Large intestine (tissue), 3 donors: ENCODE measurements at regions not wholly inside any gene's neighbourhood (a gene's known extent, or its start where the extent isn't known, plus 50 kb on each side); places are given as distances from the start of the nearest gene placed in this dataset.

Experiments
- DNase-seq, 2 donors: peaks; one replicate each; pipeline versions ENCODE4 v3.0.0 to v3.0.0-alpha.2; 2013
- H3K27ac ChIP-seq: one replicate; pipeline ENCODE4 v1.5.1; 2013; ENCODE audit warnings: low read length
- H3K27me3 ChIP-seq: 2 replicates; pipeline ENCODE4 v1.6.1; 2013; ENCODE audit warnings: low read length; ENCODE audit not compliant: control insufficient read depth, insufficient read depth
- H3K36me3 ChIP-seq: 2 replicates; pipeline ENCODE4 v1.6.1; 2013; ENCODE audit warnings: low read length; ENCODE audit not compliant: control insufficient read depth, insufficient read depth
- H3K4me1 ChIP-seq: one replicate; pipeline ENCODE4 v1.6.1; 2013; ENCODE audit warnings: low read length; ENCODE audit not compliant: control insufficient read depth, insufficient read depth
- H3K4me3 ChIP-seq: one replicate; pipeline ENCODE4 v1.5.1; 2013; ENCODE audit warnings: low read length
- H3K9me3 ChIP-seq: one replicate; pipeline ENCODE4 v1.6.1; 2013; ENCODE audit warnings: mild to moderate bottlenecking, low read depth, low read length, moderate library complexity; ENCODE audit not compliant: control insufficient read depth
- WGBS: methylation state at CpG from one replicate; pipeline ENCODE4 v1.1.5; 2013; ENCODE audit warnings: low lambda C conversion rate; ENCODE audit not compliant: insufficient coverage; 5-methylcytosine and 5-hydroxymethylcytosine counted together

GRCh38 chr18:37684590-37684989 is 119.0 kb upstream of the CELF4 start:
- no peaks in the 10 kb centered on the region for H3K36me3 ChIP-seq
- H3K4me1 ChIP-seq: no peaks in the 10 kb centered on the region
- H3K4me3 ChIP-seq: no peak overlapping the region
- H3K27me3 ChIP-seq: no peaks in the 10 kb centered on the region
- H3K9me3 ChIP-seq: no peaks in the 10 kb centered on the region
- no CpG with 5 or more reads among the region's 3 CpGs for WGBS
- no peak for DNase-seq
- H3K27ac ChIP-seq: no peak overlapping the region

DNA sequence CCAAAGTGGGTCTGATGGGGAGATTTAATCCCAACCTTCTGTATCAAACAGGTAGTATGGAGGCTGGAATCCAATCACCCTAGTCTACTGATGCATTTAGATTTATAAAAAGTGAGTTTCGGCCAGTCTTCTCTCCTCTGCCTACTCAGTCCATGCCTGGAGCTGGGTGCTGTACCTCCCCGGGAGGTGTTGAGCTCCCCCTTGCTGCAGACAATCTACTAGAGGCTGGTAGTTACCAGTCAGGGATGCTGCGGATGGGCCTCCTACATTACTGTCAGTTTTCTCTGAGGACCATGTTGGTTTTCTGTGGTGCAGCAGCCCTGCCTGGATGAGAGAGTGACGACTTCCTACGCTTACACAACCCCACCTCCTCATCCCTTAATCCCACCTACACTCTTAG is 118.6 kb upstream of the CELF4 start:
- H3K4me3 ChIP-seq: no peak overlapping the region
- no peak overlapping the region for H3K27ac ChIP-seq
- H3K36me3 ChIP-seq: no peaks in the 10 kb centered on the region
- H3K4me1 ChIP-seq: no peaks in the 10 kb centered on the region
- H3K27me3 ChIP-seq: no peaks in the 10 kb centered on the region
- H3K9me3 ChIP-seq: no peaks in the 10 kb centered on the region
- no peak for DNase-seq
- no CpG with 5 or more reads among the region's 5 CpGs for WGBS

GRCh38 chr18:37680911-37681310 is 115.3 kb upstream of the CELF4 start:
- no peaks in the 10 kb centered on the region for H3K27me3 ChIP-seq
- DNase-seq: no peak
- H3K36me3 ChIP-seq: no peaks in the 10 kb centered on the region
- no peak overlapping the region for H3K4me3 ChIP-seq
- H3K4me1 ChIP-seq: no peaks in the 10 kb centered on the region
- H3K27ac ChIP-seq: no peak overlapping the region
- WGBS: 13% methylated on average over 2 of the region's 3 CpGs
- H3K9me3 ChIP-seq: no peaks in the 10 kb centered on the region

GRCh38 chr18:37676276-37676675 is 110.7 kb upstream of the CELF4 start:
- no peak overlapping the region for H3K4me3 ChIP-seq
- H3K27me3 ChIP-seq: no peaks in the 10 kb centered on the region
- no peaks in the 10 kb centered on the region for H3K9me3 ChIP-seq
- no peaks in the 10 kb centered on the region for H3K36me3 ChIP-seq
- H3K4me1 ChIP-seq: no peaks in the 10 kb centered on the region
- DNase-seq: no peak
- H3K27ac ChIP-seq: no peak overlapping the region
- WGBS: no CpG with 5 or more reads among the region's 1 CpG

DNA sequence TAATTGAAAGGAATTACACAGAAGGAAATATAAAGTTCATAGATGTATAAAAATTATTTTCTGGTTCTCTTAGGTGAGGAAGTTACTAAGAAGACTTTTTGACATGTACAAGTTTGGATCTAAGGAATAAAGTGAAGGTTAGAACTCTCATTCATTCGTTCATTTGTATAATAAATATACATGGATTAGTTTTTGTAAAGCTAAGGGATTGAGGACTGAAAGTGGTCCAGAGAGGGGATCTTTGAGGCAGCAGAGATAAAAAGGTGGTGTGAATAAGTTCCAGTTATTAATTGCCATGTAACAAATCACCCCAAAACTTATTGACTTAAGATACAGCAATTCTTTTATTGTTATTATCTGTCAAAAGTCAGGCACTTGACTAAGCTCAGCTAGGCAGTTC is 110.1 kb upstream of the CELF4 start:
- no peak for DNase-seq
- Histone ChIP-seq H3K9me3 (no peaks in the 10 kb centered on the region), H3K4me3 (no peak overlapping the region), H3K27ac (no peak overlapping the region), H3K27me3 (no peaks in the 10 kb centered on the region), H3K36me3 (no peaks in the 10 kb centered on the region), H3K4me1 (no peaks in the 10 kb centered on the region)
- WGBS: 83% methylated on average over 1 of the region's 1 CpG

- 50% methylated on average over 1 of the region's 4 CpGs for WGBS
These were observed 109.0 kb upstream of the CELF4 start for GRCh38 chr18:37674570-37674969.

GRCh38 chr18:37673671-37674070 is 108.1 kb upstream of the CELF4 start:
- Histone ChIP-seq H3K27me3 (no peaks in the 10 kb centered on the region), H3K4me3 (no peak overlapping the region), H3K9me3 (no peaks in the 10 kb centered on the region), H3K27ac (no peak overlapping the region), H3K4me1 (no peaks in the 10 kb centered on the region), H3K36me3 (no peaks in the 10 kb centered on the region)
- no peak for DNase-seq
- WGBS: no CpG with 5 or more reads among the region's 9 CpGs

More at GRCh38 chr18:37674570-37674969, 109.0 kb upstream of the CELF4 start:
- H3K9me3 ChIP-seq: no peaks in the 10 kb centered on the region
- no peaks in the 10 kb centered on the region for H3K4me1 ChIP-seq
- H3K27me3 ChIP-seq: no peaks in the 10 kb centered on the region
- H3K27ac ChIP-seq: no peak overlapping the region
- no peak for DNase-seq
- H3K4me3 ChIP-seq: no peak overlapping the region
- no peaks in the 10 kb centered on the region for H3K36me3 ChIP-seq

DNA sequence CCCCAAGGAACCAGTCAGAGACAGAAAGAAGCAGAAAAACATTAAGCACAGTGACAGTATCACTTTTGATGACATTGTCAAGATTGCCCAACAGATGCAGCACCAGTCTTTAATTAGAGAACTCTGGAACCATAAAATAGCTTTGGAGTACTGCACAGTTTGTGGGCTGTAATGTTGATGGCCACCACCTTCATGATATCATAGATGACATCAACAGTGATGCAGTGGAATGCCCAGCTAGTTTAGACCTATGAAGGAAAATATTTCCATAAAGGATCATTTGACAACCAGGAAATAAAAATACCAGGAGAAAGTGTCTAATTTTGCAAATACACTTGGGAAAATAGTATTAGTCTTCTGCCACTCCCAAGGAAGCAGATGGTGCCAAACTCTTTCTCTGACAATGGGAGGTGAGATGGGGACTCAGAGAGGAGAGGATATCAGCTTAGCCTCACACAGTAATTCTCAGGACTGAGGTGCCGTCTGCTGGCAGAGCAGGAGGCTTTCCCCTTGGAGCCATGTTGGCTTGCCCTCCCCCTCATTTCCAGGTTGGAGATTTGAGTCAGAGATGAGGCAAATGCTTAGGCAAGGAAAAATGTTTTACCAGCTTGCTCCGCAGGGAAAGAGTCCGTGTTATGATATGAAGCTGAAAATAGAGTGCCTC is 107.5 kb upstream of the CELF4 start:
- Histone ChIP-seq H3K9me3 (no peaks in the 10 kb centered on the region), H3K27me3 (no peaks in the 10 kb centered on the region), H3K36me3 (no peaks in the 10 kb centered on the region), H3K27ac (no peak overlapping the region), H3K4me1 (no peaks in the 10 kb centered on the region), H3K4me3 (no peak overlapping the region)
- DNase-seq: no peak
- 40% methylated on average over 2 of the region's 3 CpGs for WGBS

DNA sequence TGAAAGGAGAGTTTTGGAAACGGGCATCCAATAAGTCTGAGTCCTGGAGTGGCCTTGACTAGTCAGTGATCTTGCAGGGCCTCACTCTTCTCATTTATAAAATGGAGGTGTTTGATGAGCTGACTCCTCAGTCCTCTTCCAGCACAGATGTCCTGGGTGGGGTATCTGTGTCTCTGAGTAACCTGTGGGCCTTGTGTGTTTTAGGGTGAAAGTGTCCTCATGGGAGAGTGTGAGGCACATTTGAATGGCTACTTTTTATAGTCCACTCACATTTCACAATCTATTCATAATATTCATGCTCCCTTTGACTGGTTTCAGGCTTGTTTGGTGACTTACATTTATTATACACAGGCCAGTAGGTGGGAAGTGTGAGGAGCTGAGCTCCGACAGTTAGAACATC is 106.4 kb upstream of the CELF4 start:
- WGBS: no CpG with 5 or more reads among the region's 2 CpGs
- Histone ChIP-seq H3K27ac (no peak overlapping the region), H3K36me3 (no peaks in the 10 kb centered on the region), H3K4me1 (no peaks in the 10 kb centered on the region), H3K9me3 (no peaks in the 10 kb centered on the region), H3K4me3 (no peak overlapping the region), H3K27me3 (no peaks in the 10 kb centered on the region)
- no peak for DNase-seq

GRCh38 chr18:37671530-37671929 is 105.9 kb upstream of the CELF4 start:
- no CpG with 5 or more reads among the region's 6 CpGs for WGBS
- Histone ChIP-seq H3K4me3 (no peak overlapping the region), H3K36me3 (no peaks in the 10 kb centered on the region), H3K27ac (no peak overlapping the region), H3K4me1 (no peaks in the 10 kb centered on the region), H3K27me3 (no peaks in the 10 kb centered on the region), H3K9me3 (no peaks in the 10 kb centered on the region)
- DNase-seq: no peak

DNA sequence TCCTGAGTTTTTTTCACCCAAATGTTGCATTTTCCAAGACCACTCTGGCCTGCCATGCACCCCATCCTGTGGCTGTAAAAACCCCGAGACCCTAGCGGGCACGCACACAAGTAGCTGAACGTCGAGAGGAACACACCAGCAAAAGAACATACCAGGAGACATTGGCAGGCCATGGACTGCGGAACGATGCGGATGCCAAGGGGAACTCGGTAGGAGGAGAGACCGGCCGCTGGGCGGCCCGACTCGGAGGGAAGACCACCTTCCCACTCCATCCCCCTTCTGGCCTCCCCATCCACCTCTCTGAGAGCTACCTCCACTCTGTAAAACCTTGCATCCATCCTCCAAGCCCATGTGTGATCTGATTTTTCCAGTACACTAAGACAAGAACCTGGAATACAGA is 105.5 kb upstream of the CELF4 start:
- H3K4me1 ChIP-seq: no peaks in the 10 kb centered on the region
- no CpG with 5 or more reads among the region's 14 CpGs for WGBS

More for the DNA sequence above, 105.5 kb upstream of the CELF4 start:
- DNase-seq: no peak
- H3K9me3 ChIP-seq: no peaks in the 10 kb centered on the region
- no peaks in the 10 kb centered on the region for H3K36me3 ChIP-seq
- H3K27me3 ChIP-seq: no peaks in the 10 kb centered on the region
- H3K4me3 ChIP-seq: no peak overlapping the region
- H3K27ac ChIP-seq: no peak overlapping the region
